Nephron (organoid): ENCODE measurements at regions not wholly inside any gene's neighbourhood (a gene's known extent, or its start where the extent isn't known, plus 50 kb on each side); places are given as distances from the start of the nearest gene placed in this dataset.

ENCODE experiments used
- H3K27ac Mint-ChIP-seq, 3 experiments: 2 replicates each; pipeline ENCODE4 v1.8.0; 2020; ENCODE audit warnings: mixed read lengths in 3 of 3, mild to moderate bottlenecking in 2 of 3, moderate library complexity in 1 of 3
- H3K27me3 Mint-ChIP-seq: 2 replicates; pipeline ENCODE4 v1.8.0; 2021; ENCODE audit warnings: low read depth, mild to moderate bottlenecking, moderate library complexity, mixed read lengths
- H3K36me3 Mint-ChIP-seq: 2 replicates; pipeline ENCODE4 v1.8.0; 2020; ENCODE audit warnings: low read depth, mixed read lengths
- H3K4me1 Mint-ChIP-seq: 2 replicates; pipeline ENCODE4 v1.8.0; 2020; ENCODE audit warnings: mixed read lengths
- H3K4me3 Mint-ChIP-seq, 3 experiments: 2 replicates each; pipeline ENCODE4 v1.8.0; 2020; ENCODE audit warnings: mild to moderate bottlenecking in 3 of 3, mixed read lengths in 3 of 3, moderate library complexity in 2 of 3
- H3K9me3 Mint-ChIP-seq: 2 replicates; pipeline ENCODE4 v1.8.0; 2020; ENCODE audit warnings: mixed read lengths
- CTCF ChIP-seq, 3 experiments: fragments of 200-600 bp; sonication (generic); IDR thresholded peaks; one replicate each; pipeline ENCODE4 v1.5.0; 2021; ENCODE audit warnings: antibody characterized with exemption in 3 of 3; ENCODE audit not compliant: unreplicated experiment in 3 of 3

- H3K4me3 Mint-ChIP-seq: no peak overlapping the region
- no peak for TF ChIP-seq CTCF (IDR thresholded peaks at IDR 0.05; ENCODE audit: unreplicated experiment in 3 of 3)
- H3K36me3 Mint-ChIP-seq: no peaks in the 10 kb centered on the region
- H3K27me3 Mint-ChIP-seq: no peaks in the 10 kb centered on the region
- H3K9me3 Mint-ChIP-seq: peaks cover 4% of the 10 kb centered on the region
- no peaks in the 10 kb centered on the region for H3K4me1 Mint-ChIP-seq
- no peak overlapping the region for H3K27ac Mint-ChIP-seq
These were observed 248.3 kb upstream of the VRK2 start for GRCh38 chr2:57798346-57798745.

GRCh38 chr2:57802243-57802642 lies 244.4 kb upstream of the VRK2 start:
- Mint-ChIP-seq H3K36me3 (no peaks in the 10 kb centered on the region), H3K4me1 (no peaks in the 10 kb centered on the region), H3K27me3 (no peaks in the 10 kb centered on the region), H3K9me3 (peaks cover 4% of the 10 kb centered on the region), H3K4me3 (no peak overlapping the region), H3K27ac (no peak overlapping the region)
- TF ChIP-seq CTCF (IDR thresholded peaks at IDR 0.05; ENCODE audit: unreplicated experiment in 3 of 3): no peak

- Mint-ChIP-seq H3K9me3 (no peaks in the 10 kb centered on the region), H3K27me3 (no peaks in the 10 kb centered on the region), H3K4me1 (no peaks in the 10 kb centered on the region), H3K36me3 (no peaks in the 10 kb centered on the region), H3K4me3 (no peak overlapping the region), H3K27ac (no peak overlapping the region)
- no peak for TF ChIP-seq CTCF (IDR thresholded peaks at IDR 0.05; ENCODE audit: unreplicated experiment in 3 of 3)
These were observed 241.6 kb upstream of the VRK2 start for GRCh38 chr2:57804971-57805370.

- no peaks in the 10 kb centered on the region for H3K36me3 Mint-ChIP-seq
- no peak overlapping the region for H3K4me3 Mint-ChIP-seq
- TF ChIP-seq CTCF (IDR thresholded peaks at IDR 0.05; ENCODE audit: unreplicated experiment in 3 of 3): no peak
- H3K27me3 Mint-ChIP-seq: no peaks in the 10 kb centered on the region
- no peaks in the 10 kb centered on the region for H3K4me1 Mint-ChIP-seq
- H3K9me3 Mint-ChIP-seq: no peaks in the 10 kb centered on the region
- no peak overlapping the region for H3K27ac Mint-ChIP-seq
These were observed 240.1 kb upstream of the VRK2 start for GRCh38 chr2:57806449-57806968.

- Mint-ChIP-seq H3K27me3 (no peaks in the 10 kb centered on the region), H3K4me1 (no peaks in the 10 kb centered on the region), H3K4me3 (no peak overlapping the region), H3K27ac (no peak overlapping the region), H3K9me3 (no peaks in the 10 kb centered on the region), H3K36me3 (no peaks in the 10 kb centered on the region)
- TF ChIP-seq CTCF (IDR thresholded peaks at IDR 0.05; ENCODE audit: unreplicated experiment in 3 of 3): no peak
These were observed 237.4 kb upstream of the VRK2 start for GRCh38 chr2:57809230-57809629.

GRCh38 chr2:57821088-57821487 lies 225.5 kb upstream of the VRK2 start:
- no peak overlapping the region for H3K27ac Mint-ChIP-seq
- H3K4me1 Mint-ChIP-seq: no peaks in the 10 kb centered on the region
- TF ChIP-seq CTCF (IDR thresholded peaks at IDR 0.05; ENCODE audit: unreplicated experiment in 3 of 3): no peak
- H3K27me3 Mint-ChIP-seq: no peaks in the 10 kb centered on the region
- H3K36me3 Mint-ChIP-seq: no peaks in the 10 kb centered on the region
- H3K9me3 Mint-ChIP-seq: peaks cover under 1% of the 10 kb centered on the region
- no peak overlapping the region for H3K4me3 Mint-ChIP-seq
